ENCODE measurements at regions not wholly inside any gene's neighbourhood (a gene's known extent, or its start where the extent isn't known, plus 50 kb on each side); places are given as distances from the start of the nearest gene placed in this dataset.
"Not testable (repeated sequence)": the region's sequence is repeated elsewhere in the genome, so short reads cannot be mapped to it uniquely, and the experiment has no call there.

GRCh38 chr4:82123934-82124333 is 249.9 kb downstream of the HNRNPD start:
- TF ChIP-seq CTCF (optimal IDR thresholded peaks at IDR 0.05 in 1 of 3, IDR thresholded peaks at IDR 0.05 in 1 of 3, conservative IDR thresholded peaks at IDR 0.05 in 1 of 3; ENCODE audit: extremely low read depth in 1 of 3, insufficient read depth in 2 of 3, low read length in 3 of 3): no peak
- FAIRE-seq: no peak

GRCh38 chr4:82115183-82115582 is 258.6 kb downstream of the HNRNPD start:
- H3K4me3 ChIP-seq (ENCODE audit: control insufficient read depth in 2 of 3, extremely low read depth in 1 of 3, insufficient read depth in 2 of 3, low read depth in 1 of 3, low read length in 3 of 3); H3K36me3 ChIP-seq (ENCODE audit: control insufficient read depth in 2 of 2, extremely low read depth in 1 of 2, insufficient read depth in 2 of 2, low read length in 2 of 2); H3K4me1 ChIP-seq (ENCODE audit: control insufficient read depth, extremely low read depth, insufficient read depth, low read length); H3K9ac ChIP-seq (ENCODE audit: control insufficient read depth, extremely low read depth, insufficient read depth, low read length); FAIRE-seq; H3K27ac ChIP-seq (ENCODE audit: control insufficient read depth, insufficient read depth, low read length); H4K20me1 ChIP-seq (ENCODE audit: control insufficient read depth, extremely low read depth, insufficient read depth, low read length); dilution Hi-C loops (cut with MboI; ENCODE audit: extremely low pct_ligation_motif_present, low sequenced_read_pairs); H3K9me3 ChIP-seq (ENCODE audit: control insufficient read depth, low read depth, low read length); H2AFZ ChIP-seq (ENCODE audit: control insufficient read depth, low read length); H3K4me2 ChIP-seq (ENCODE audit: control insufficient read depth, extremely low read depth, insufficient read depth, low read depth, low read length); H3K79me2 ChIP-seq (ENCODE audit: control insufficient read depth, insufficient read depth, low read length); DNase-seq (ENCODE audit: low read depth, low spot score); H3K27me3 ChIP-seq (ENCODE audit: control insufficient read depth, extremely low read depth, insufficient read depth, low read length); H3K9me1 ChIP-seq (ENCODE audit: control insufficient read depth, extremely low read depth, insufficient read depth, low read length): not testable (repeated sequence)

More at GRCh38 chr4:82123934-82124333, 249.9 kb downstream of the HNRNPD start:
- no peak for DNase-seq (ENCODE audit: low read depth, low spot score)
- H3K27ac ChIP-seq (ENCODE audit: control insufficient read depth, insufficient read depth, low read length): no peak overlapping the region
- no peak overlapping the region for H3K4me2 ChIP-seq (ENCODE audit: control insufficient read depth, extremely low read depth, insufficient read depth, low read depth, low read length)
- no peaks in the 10 kb centered on the region for H3K79me2 ChIP-seq (ENCODE audit: control insufficient read depth, insufficient read depth, low read length)
- no peaks in the 10 kb centered on the region for H3K9me1 ChIP-seq (ENCODE audit: control insufficient read depth, extremely low read depth, insufficient read depth, low read length)
- H3K4me1 ChIP-seq (ENCODE audit: control insufficient read depth, extremely low read depth, insufficient read depth, low read length): no peaks in the 10 kb centered on the region
- H3K27me3 ChIP-seq (ENCODE audit: control insufficient read depth, extremely low read depth, insufficient read depth, low read length): no peaks in the 10 kb centered on the region
- H3K4me3 ChIP-seq (ENCODE audit: control insufficient read depth in 2 of 3, extremely low read depth in 1 of 3, insufficient read depth in 2 of 3, low read depth in 1 of 3, low read length in 3 of 3): no peak overlapping the region
- no peaks in the 10 kb centered on the region for H3K36me3 ChIP-seq (ENCODE audit: control insufficient read depth in 2 of 2, extremely low read depth in 1 of 2, insufficient read depth in 2 of 2, low read length in 2 of 2)
- no peak overlapping the region for H2AFZ ChIP-seq (ENCODE audit: control insufficient read depth, low read length)
- no peaks in the 10 kb centered on the region for H4K20me1 ChIP-seq (ENCODE audit: control insufficient read depth, extremely low read depth, insufficient read depth, low read length)
- H3K9me3 ChIP-seq (ENCODE audit: control insufficient read depth, low read depth, low read length): no peaks in the 10 kb centered on the region
- H3K9ac ChIP-seq (ENCODE audit: control insufficient read depth, extremely low read depth, insufficient read depth, low read length): no peak overlapping the region
- dilution Hi-C loops (cut with MboI; ENCODE audit: extremely low pct_ligation_motif_present, low sequenced_read_pairs): no loop called here

GRCh38 chr4:82108506-82108905 is 265.3 kb downstream of the HNRNPD start:
- DNase-seq (ENCODE audit: low read depth, low spot score): no peak
- Histone ChIP-seq H3K4me3 (ENCODE audit: control insufficient read depth in 2 of 3, extremely low read depth in 1 of 3, insufficient read depth in 2 of 3, low read depth in 1 of 3, low read length in 3 of 3) (no peak overlapping the region), H3K27ac (ENCODE audit: control insufficient read depth, insufficient read depth, low read length) (no peak overlapping the region), H3K9me3 (ENCODE audit: control insufficient read depth, low read depth, low read length) (no peaks in the 10 kb centered on the region), H3K36me3 (ENCODE audit: control insufficient read depth in 2 of 2, extremely low read depth in 1 of 2, insufficient read depth in 2 of 2, low read length in 2 of 2) (no peaks in the 10 kb centered on the region), H3K79me2 (ENCODE audit: control insufficient read depth, insufficient read depth, low read length) (no peaks in the 10 kb centered on the region), H3K9ac (ENCODE audit: control insufficient read depth, extremely low read depth, insufficient read depth, low read length) (no peak overlapping the region), H3K27me3 (ENCODE audit: control insufficient read depth, extremely low read depth, insufficient read depth, low read length) (no peaks in the 10 kb centered on the region), H3K4me1 (ENCODE audit: control insufficient read depth, extremely low read depth, insufficient read depth, low read length) (no peaks in the 10 kb centered on the region), H3K4me2 (ENCODE audit: control insufficient read depth, extremely low read depth, insufficient read depth, low read depth, low read length) (no peak overlapping the region), H3K9me1 (ENCODE audit: control insufficient read depth, extremely low read depth, insufficient read depth, low read length) (no peaks in the 10 kb centered on the region), H2AFZ (ENCODE audit: control insufficient read depth, low read length) (no peak overlapping the region), H4K20me1 (ENCODE audit: control insufficient read depth, extremely low read depth, insufficient read depth, low read length) (no peaks in the 10 kb centered on the region)
- FAIRE-seq: no peak
- dilution Hi-C loops (cut with MboI; ENCODE audit: extremely low pct_ligation_motif_present, low sequenced_read_pairs): no loop called here
- TF ChIP-seq EZH2 (IDR thresholded peaks at IDR 0.05; ENCODE audit: low read length) (no peak), CTCF (optimal IDR thresholded peaks at IDR 0.05 in 1 of 3, IDR thresholded peaks at IDR 0.05 in 1 of 3, conservative IDR thresholded peaks at IDR 0.05 in 1 of 3; ENCODE audit: extremely low read depth in 1 of 3, insufficient read depth in 2 of 3, low read length in 3 of 3) (no peak)

Data from keratinocyte (primary cell).